GM18498 (cell line): ENCODE measurements at regions not wholly inside any gene's neighbourhood (a gene's known extent, or its start where the extent isn't known, plus 50 kb on each side); places are given as distances from the start of the nearest gene placed in this dataset.
"Not testable (repeated sequence)": the region's sequence is repeated elsewhere in the genome, so short reads cannot be mapped to it uniquely, and the experiment has no call there.

Experiments
- ATAC-seq: cut with Tn5 transposase; IDR thresholded peaks from one replicate; pipeline ENCODE4 v1.9.1; 2021; ENCODE audit warnings: mild to moderate bottlenecking, moderate library complexity; ENCODE audit not compliant: unreplicated experiment

- no peak for ATAC-seq
These were observed 111.7 kb downstream of the RHOU start for GRCh38 chr1:228846952-228847351.

GRCh38 chr1:228847451-228847850 lies 112.2 kb downstream of the RHOU start:
- not testable (repeated sequence) for ATAC-seq

GRCh38 chr1:228848406-228848805 lies 113.1 kb downstream of the RHOU start:
- no peak for ATAC-seq

- peak; percentile 83 for ATAC-seq
These were observed 113.8 kb downstream of the RHOU start for GRCh38 chr1:228849011-228849541.

GRCh38 chr1:228850141-228851100 lies 115.1 kb downstream of the RHOU start:
- ATAC-seq = no peak

GRCh38 chr1:228851193-228851592 lies 115.9 kb downstream of the RHOU start:
- ATAC-seq = no peak

GRCh38 chr1:228851618-228852017 lies 116.3 kb downstream of the RHOU start:
- ATAC-seq = no peak

- no peak for ATAC-seq
These were observed 116.7 kb downstream of the RHOU start for GRCh38 chr1:228852024-228852423.

- no peak for ATAC-seq
These were observed 117.3 kb downstream of the RHOU start for GRCh38 chr1:228852511-228853088.

- ATAC-seq = no peak
These were observed 117.9 kb downstream of the RHOU start for GRCh38 chr1:228853191-228853590.

GRCh38 chr1:228853637-228854036 lies 118.4 kb downstream of the RHOU start:
- no peak for ATAC-seq

GRCh38 chr1:228854907-228855306 lies 119.6 kb downstream of the RHOU start:
- no peak for ATAC-seq

- ATAC-seq = no peak
These were observed 122.3 kb downstream of the RHOU start for GRCh38 chr1:228857611-228858010.

GRCh38 chr1:228860911-228861831 lies 125.9 kb downstream of the RHOU start:
- ATAC-seq = peak; percentile 41

GRCh38 chr1:228861832-228862180 lies 126.5 kb downstream of the RHOU start:
- no peak for ATAC-seq

- ATAC-seq = no peak
These were observed 127.5 kb downstream of the RHOU start for GRCh38 chr1:228862542-228863505.

- ATAC-seq = no peak
These were observed 128.5 kb downstream of the RHOU start for GRCh38 chr1:228863776-228864175.

- no peak for ATAC-seq
These were observed 130.5 kb downstream of the RHOU start for GRCh38 chr1:228865627-228866330.

- ATAC-seq = no peak
These were observed 131.2 kb downstream of the RHOU start for GRCh38 chr1:228866468-228866867.
